Natural killer cell (primary cell): ENCODE measurements at regions not wholly inside any gene's neighbourhood (a gene's known extent, or its start where the extent isn't known, plus 50 kb on each side); places are given as distances from the start of the nearest gene placed in this dataset.

Experiments
- ATAC-seq, 3 donors: fragments of 150-1000 bp in 2 of 3; fragments of 200-7000 bp in 1 of 3; cut with Tn5 transposase; 1 replicate in 1 of 3; 2 replicates in 2 of 3; pipeline ENCODE4 v1.10.0; 2021; ENCODE audit warnings: mild to moderate bottlenecking in 2 of 3, moderate library complexity in 2 of 3
- DNase-seq, 2 donors: peaks; one replicate each; pipeline versions ENCODE4 v3.0.0 to v3.0.0-alpha.2; 2013 to 2021; ENCODE audit warnings: mixed read lengths in 1 of 2
- H3K27ac ChIP-seq: one replicate; pipeline ENCODE4 v1.5.1; 2013; ENCODE audit warnings: mild to moderate bottlenecking, low read length
- H3K27me3 ChIP-seq: one replicate; pipeline ENCODE4 v1.6.1; 2013; ENCODE audit warnings: low read length; ENCODE audit not compliant: control insufficient read depth, insufficient read depth
- H3K36me3 ChIP-seq: one replicate; pipeline ENCODE4 v1.6.1; 2013; ENCODE audit warnings: low read length; ENCODE audit not compliant: control insufficient read depth, insufficient read depth
- H3K4me1 ChIP-seq: one replicate; pipeline ENCODE4 v1.6.1; 2013; ENCODE audit warnings: low read length; ENCODE audit not compliant: control insufficient read depth, insufficient read depth
- H3K4me3 ChIP-seq: one replicate; pipeline ENCODE4 v1.5.1; 2013; ENCODE audit warnings: low read length
- H3K9me3 ChIP-seq: one replicate; pipeline ENCODE4 v1.6.1; 2013; ENCODE audit warnings: low read length; ENCODE audit not compliant: control insufficient read depth, insufficient read depth
- H3K27ac Mint-ChIP-seq, 2 donors: one replicate each; pipeline ENCODE4 v1.8.0; 2022; ENCODE audit warnings: mild to moderate bottlenecking in 2 of 2, mixed read lengths in 2 of 2, moderate library complexity in 1 of 2
- H3K27me3 Mint-ChIP-seq, 2 donors: one replicate each; pipeline ENCODE4 v1.8.0; 2022; ENCODE audit warnings: low read depth in 2 of 2, mixed read lengths in 2 of 2
- H3K36me3 Mint-ChIP-seq: one replicate; pipeline ENCODE4 v1.8.0; 2022; ENCODE audit warnings: mixed read lengths
- H3K4me1 Mint-ChIP-seq, 2 donors: one replicate each; pipeline ENCODE4 v1.8.0; 2022; ENCODE audit warnings: mixed read lengths in 2 of 2
- H3K4me3 Mint-ChIP-seq: one replicate; pipeline ENCODE4 v1.8.0; 2022; ENCODE audit warnings: mild to moderate bottlenecking, moderate library complexity, mixed read lengths
- H3K9me3 Mint-ChIP-seq, 2 donors: one replicate each; pipeline ENCODE4 v1.8.0; 2022; ENCODE audit warnings: mixed read lengths in 2 of 2
- WGBS: methylation state at CpG from one replicate; pipeline ENCODE4 v1.1.7; 2013; ENCODE audit warnings: missing lambda C conversion rate; ENCODE audit not compliant: insufficient coverage; 5-methylcytosine and 5-hydroxymethylcytosine counted together
- intact Hi-C: fragments of 100-400 bp; cut with micrococcal nuclease; formaldehyde crosslinking; loops from one replicate; pipeline ENCODE4 v1.14.2; 2022
- TF ChIP-seq, protein P1 (sequence below): fragments of 200-600 bp; IDR thresholded peaks from one replicate; pipeline ENCODE4 v1.8.0; 2022; ENCODE audit warnings: antibody characterized with exemption

DNA sequence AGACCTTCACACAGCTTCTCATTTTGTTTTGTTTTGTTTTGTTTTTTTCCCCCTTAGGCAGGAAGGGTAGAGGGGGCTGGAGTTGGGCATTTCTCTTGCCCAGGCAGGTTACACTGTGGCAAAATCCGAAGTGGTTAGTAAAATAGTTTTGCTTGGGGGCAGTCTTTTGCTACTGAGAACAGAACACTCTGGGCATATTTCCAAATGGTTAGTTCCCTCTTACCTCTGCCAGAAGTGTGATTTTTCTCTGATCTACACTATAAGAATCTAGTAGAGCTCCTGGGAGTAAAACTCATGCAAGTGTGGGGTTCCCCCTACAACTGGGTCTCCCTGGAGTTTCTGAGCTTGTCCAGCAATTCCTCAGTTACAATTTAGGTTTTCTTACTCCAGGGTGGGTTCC is 61.7 kb downstream of the NPS start:
- WGBS, result no CpG with 5 or more reads among the region's 1 CpG
- no peak overlapping the region for H3K27ac ChIP-seq
- H3K4me1 ChIP-seq, result no peaks in the 10 kb centered on the region
- ATAC-seq (no peak), DNase-seq (no peak)
- H3K36me3 ChIP-seq, result no peaks in the 10 kb centered on the region
- intact Hi-C loops, result no loop called here
- no peaks in the 10 kb centered on the region for H3K9me3 ChIP-seq
- no peak overlapping the region for H3K4me3 ChIP-seq
- no peaks in the 10 kb centered on the region for H3K27me3 ChIP-seq
- H3K9me3 Mint-ChIP-seq, result no peaks in the 10 kb centered on the region
- H3K27ac Mint-ChIP-seq, result no peak overlapping the region
- peaks cover 7 to 9% of the 10 kb centered on the region in 2 donors for H3K27me3 Mint-ChIP-seq
- no peak overlapping the region for H3K4me3 Mint-ChIP-seq
- no peaks in the 10 kb centered on the region for H3K36me3 Mint-ChIP-seq
- H3K4me1 Mint-ChIP-seq, result no peaks in the 10 kb centered on the region
- TF ChIP-seq, protein P1, sequence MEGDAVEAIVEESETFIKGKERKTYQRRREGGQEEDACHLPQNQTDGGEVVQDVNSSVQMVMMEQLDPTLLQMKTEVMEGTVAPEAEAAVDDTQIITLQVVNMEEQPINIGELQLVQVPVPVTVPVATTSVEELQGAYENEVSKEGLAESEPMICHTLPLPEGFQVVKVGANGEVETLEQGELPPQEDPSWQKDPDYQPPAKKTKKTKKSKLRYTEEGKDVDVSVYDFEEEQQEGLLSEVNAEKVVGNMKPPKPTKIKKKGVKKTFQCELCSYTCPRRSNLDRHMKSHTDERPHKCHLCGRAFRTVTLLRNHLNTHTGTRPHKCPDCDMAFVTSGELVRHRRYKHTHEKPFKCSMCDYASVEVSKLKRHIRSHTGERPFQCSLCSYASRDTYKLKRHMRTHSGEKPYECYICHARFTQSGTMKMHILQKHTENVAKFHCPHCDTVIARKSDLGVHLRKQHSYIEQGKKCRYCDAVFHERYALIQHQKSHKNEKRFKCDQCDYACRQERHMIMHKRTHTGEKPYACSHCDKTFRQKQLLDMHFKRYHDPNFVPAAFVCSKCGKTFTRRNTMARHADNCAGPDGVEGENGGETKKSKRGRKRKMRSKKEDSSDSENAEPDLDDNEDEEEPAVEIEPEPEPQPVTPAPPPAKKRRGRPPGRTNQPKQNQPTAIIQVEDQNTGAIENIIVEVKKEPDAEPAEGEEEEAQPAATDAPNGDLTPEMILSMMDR, result no peak

DNA sequence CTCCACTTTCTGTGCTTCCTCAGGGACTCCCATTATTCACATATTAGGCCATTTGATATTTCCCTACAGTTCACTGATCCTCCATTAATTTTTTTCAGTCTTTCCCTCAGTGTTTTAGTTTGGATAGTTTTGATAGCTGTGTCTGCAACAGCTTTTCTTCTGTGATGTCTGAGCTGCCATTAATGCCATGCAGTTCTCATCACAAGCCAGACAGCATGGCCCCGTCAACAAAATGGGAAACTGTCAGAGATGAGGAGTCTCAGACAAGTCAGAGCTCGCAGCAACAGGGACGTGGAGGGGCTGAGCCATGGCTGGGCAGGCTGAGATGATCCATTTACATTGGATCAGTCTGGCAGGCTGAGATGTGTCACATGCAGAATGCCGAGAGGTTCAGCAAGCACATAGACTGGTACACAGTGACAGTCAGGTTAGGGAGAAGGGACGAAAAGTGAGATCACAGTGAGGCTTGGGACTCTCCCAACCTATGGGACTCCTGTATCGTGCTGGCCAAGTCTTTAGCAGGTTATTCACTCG is 65.4 kb downstream of the NPS start:
- Histone ChIP-seq H3K9me3 (no peaks in the 10 kb centered on the region), H3K4me1 (no peaks in the 10 kb centered on the region), H3K4me3 (no peak overlapping the region), H3K27ac (no peak overlapping the region), H3K27me3 (no peaks in the 10 kb centered on the region), H3K36me3 (no peaks in the 10 kb centered on the region)
- ATAC-seq (no peak), DNase-seq (no peak)
- Mint-ChIP-seq H3K4me1 (no peaks in the 10 kb centered on the region), H3K27ac (no peak overlapping the region), H3K9me3 (no peaks in the 10 kb centered on the region), H3K4me3 (no peak overlapping the region), H3K27me3 (peaks cover 7 to 15% of the 10 kb centered on the region in 2 donors), H3K36me3 (no peaks in the 10 kb centered on the region)
- intact Hi-C loops, result no loop called here
- 67% methylated on average over 7 of the region's 7 CpGs for WGBS
- TF ChIP-seq, protein P1, result no peak

DNA sequence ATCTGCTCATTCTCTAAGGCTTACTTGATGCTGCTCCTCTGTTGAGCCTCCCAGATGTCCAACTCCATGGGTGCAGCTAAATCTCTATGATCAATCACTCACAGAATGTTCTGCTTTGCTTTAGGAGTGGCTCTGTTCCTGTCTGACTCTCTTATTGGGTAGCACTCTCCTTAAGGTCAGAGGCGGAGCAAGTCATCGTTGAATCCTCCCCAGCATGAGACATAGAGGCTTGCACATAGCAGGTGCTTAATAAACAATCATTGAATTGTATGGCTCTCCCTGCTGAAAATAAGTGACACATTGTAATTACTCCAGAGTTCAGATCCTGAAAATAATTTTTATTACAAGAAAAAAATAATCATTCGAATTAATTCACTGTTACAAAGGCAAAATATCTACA is 69.7 kb downstream of the NPS start:
- DNase-seq, result no peak
- H3K27ac Mint-ChIP-seq, result no peak overlapping the region
- no peaks in the 10 kb centered on the region for H3K9me3 ChIP-seq
- H3K27ac ChIP-seq, result no peak overlapping the region
- no peaks in the 10 kb centered on the region for H3K27me3 ChIP-seq
- no peak for ATAC-seq
- intact Hi-C loops, result no loop called here
- H3K27me3 Mint-ChIP-seq, result peaks cover 8% of the 10 kb centered on the region in 2 donors
- H3K36me3 Mint-ChIP-seq, result no peaks in the 10 kb centered on the region
- 61% methylated on average over 3 of the region's 3 CpGs for WGBS
- no peaks in the 10 kb centered on the region for H3K9me3 Mint-ChIP-seq
- H3K4me1 Mint-ChIP-seq, result no peaks in the 10 kb centered on the region
- H3K36me3 ChIP-seq, result no peaks in the 10 kb centered on the region
- TF ChIP-seq, protein P1, result no peak
- H3K4me3 Mint-ChIP-seq, result no peak overlapping the region
- no peaks in the 10 kb centered on the region for H3K4me1 ChIP-seq
- no peak overlapping the region for H3K4me3 ChIP-seq
